ENCODE measurements at regions not wholly inside any gene's neighbourhood (a gene's known extent, or its start where the extent isn't known, plus 50 kb on each side); places are given as distances from the start of the nearest gene placed in this dataset.

GRCh38 chr14:89658977-89659670, 242.1 kb upstream of the FOXN3 start:
- DNase-seq, result no peak

GRCh38 chr14:89657014-89657413, 240.0 kb upstream of the FOXN3 start:
- DNase-seq, result no peak

GRCh38 chr14:89654998-89655397, 238.0 kb upstream of the FOXN3 start:
- DNase-seq, result peak; percentile 62

GRCh38 chr14:89652352-89652751, 235.3 kb upstream of the FOXN3 start:
- DNase-seq, result no peak

GRCh38 chr14:89651805-89652204, 234.8 kb upstream of the FOXN3 start:
- no peak for DNase-seq

GRCh38 chr14:89650077-89650978, 233.3 kb upstream of the FOXN3 start:
- no peak for DNase-seq

- DNase-seq, result no peak
Measured at GRCh38 chr14:89649451-89650075, 232.5 kb upstream of the FOXN3 start.

- DNase-seq, result no peak
Measured at GRCh38 chr14:89648924-89649323, 231.9 kb upstream of the FOXN3 start.

- no peak for DNase-seq
Measured at GRCh38 chr14:89648510-89648909, 231.5 kb upstream of the FOXN3 start.

GRCh38 chr14:89646971-89647370, 229.9 kb upstream of the FOXN3 start:
- no peak for DNase-seq

GRCh38 chr14:89644641-89645040, 227.6 kb upstream of the FOXN3 start:
- DNase-seq, result no peak

GRCh38 chr14:89641495-89642175, 224.6 kb upstream of the FOXN3 start:
- no peak for DNase-seq

GRCh38 chr14:89640141-89640540, 223.1 kb upstream of the FOXN3 start:
- no peak for DNase-seq

GRCh38 chr14:89639687-89640086, 222.7 kb upstream of the FOXN3 start:
- no peak for DNase-seq

GRCh38 chr14:89638891-89639290, 221.9 kb upstream of the FOXN3 start:
- DNase-seq, result no peak

GRCh38 chr14:89637581-89637980, 220.5 kb upstream of the FOXN3 start:
- DNase-seq, result no peak

- DNase-seq, result no peak
Measured at GRCh38 chr14:89635615-89636014, 218.6 kb upstream of the FOXN3 start.

- no peak for DNase-seq
Measured at GRCh38 chr14:89634037-89634436, 217.0 kb upstream of the FOXN3 start.

GRCh38 chr14:89630101-89630829, 213.2 kb upstream of the FOXN3 start:
- DNase-seq, result no peak

- no peak for DNase-seq
Measured at GRCh38 chr14:89629383-89629782, 212.3 kb upstream of the FOXN3 start.

GRCh38 chr14:89628521-89628920, 211.5 kb upstream of the FOXN3 start:
- DNase-seq, result peak; percentile 46

GRCh38 chr14:89626233-89626806, 209.3 kb upstream of the FOXN3 start:
- no peak for DNase-seq
